ENCODE measurements at regions not wholly inside any gene's neighbourhood (a gene's known extent, or its start where the extent isn't known, plus 50 kb on each side); places are given as distances from the start of the nearest gene placed in this dataset.

- in situ Hi-C loops (cut with MboI; ENCODE audit: low sequenced_read_pairs) = no loop called here
- Histone ChIP-seq H3K4ac (ENCODE audit: low read depth, low read length) (no peak overlapping the region), H2BK5ac (ENCODE audit: low read depth, low read length, poor library complexity, severe bottlenecking) (no peak overlapping the region), H3K9me1 (ENCODE audit: insufficient read depth, low read length) (no peaks in the 10 kb centered on the region), H2BK120ac (ENCODE audit: low read depth, low read length) (no peak overlapping the region), H3K36me3 (ENCODE audit: control insufficient read depth, insufficient read depth, low read length) (no peaks in the 10 kb centered on the region), H2AK5ac (ENCODE audit: low read depth, low read length) (no peak overlapping the region), H4K20me1 (ENCODE audit: insufficient read depth, low read length) (no peaks in the 10 kb centered on the region), H2BK20ac (ENCODE audit: low read depth, low read length) (no peak overlapping the region), H4K8ac (ENCODE audit: low read depth in 2 of 2, low read length in 2 of 2) (no peak overlapping the region), H3K14ac (replicated peaks; ENCODE audit: low read depth, low read length) (no peak overlapping the region), H3K79me1 (ENCODE audit: low read depth in 1 of 2, low read length in 2 of 2) (no peaks in the 10 kb centered on the region), H4K91ac (ENCODE audit: insufficient read depth, low read depth, low read length) (no peak overlapping the region), H2BK15ac (ENCODE audit: low read depth, low read length) (no peak overlapping the region), H3K9ac (ENCODE audit: low read depth, low read length) (no peak overlapping the region), H3K9me3 (ENCODE audit: control insufficient read depth, insufficient read depth, low read length) (no peaks in the 10 kb centered on the region), H3K23ac (ENCODE audit: low read depth, low read length) (no peak overlapping the region), H3K56ac (ENCODE audit: extremely low read depth, insufficient read depth, low read length) (no peak overlapping the region), H3K27ac (ENCODE audit: insufficient read depth, low read length) (no peak overlapping the region), H4K5ac (ENCODE audit: low read depth, low read length) (no peak overlapping the region), H3K4me2 (ENCODE audit: low read depth, low read length) (no peak overlapping the region), H3K4me1 (ENCODE audit: control insufficient read depth, insufficient read depth, low read length) (no peaks in the 10 kb centered on the region), H3K27me3 (ENCODE audit: control insufficient read depth, insufficient read depth, low read length) (no peaks in the 10 kb centered on the region), H3K4me3 (ENCODE audit: insufficient read depth, low read depth, low read length) (no peak overlapping the region), H2AK9ac (replicated peaks; ENCODE audit: low read depth, low read length, poor library complexity) (no peak overlapping the region), H3K18ac (ENCODE audit: low read depth, low read length) (no peak overlapping the region), H2AFZ (replicated peaks; ENCODE audit: low read length, poor library complexity) (no peak overlapping the region)
- BruUV-seq (replicated peaks) = no TSS peak
- ChIA-PET POLR2A (ENCODE audit: unreplicated experiment) (no interaction called here), CTCF (interaction anchor here (0.5 kb wide), 1 partner anchor 1058 kb away, joined by 3 read pairs; no protein-coding TSS in a partner anchor)
- peak; percentile 24; the same call in 1 of the 2 replicates for ATAC-seq (ENCODE audit: low read depth)
- dilution Hi-C loops (cut with HindIII; ENCODE audit: low sequenced_read_pairs, unreplicated experiment) = no loop called here
- no CpG with 5 or more reads among the region's 7 CpGs for WGBS, 2 experiments (ENCODE audit: extremely low coverage in 2 of 2, insufficient read length in 1 of 2)
- no peak for TF ChIP-seq POLR2A (IDR thresholded peaks at IDR 0.05; ENCODE audit: low read depth, low read length)
- TF ChIP-seq MAZ (IDR thresholded peaks at IDR 0.05; ENCODE audit: borderline replicate concordance, low read depth, low read length) = no peak
- TF ChIP-seq SMC3 (IDR thresholded peaks at IDR 0.05; ENCODE audit: low read depth, low read length) = no peak
- intact Hi-C loops (cut with micrococcal nuclease) = loop anchor here (1.0 to 10.0 kb wide), 3 partner anchors 534 to 629 kb away; no protein-coding TSS in a partner anchor
- DNase-seq = no peak
These were observed 167.8 kb upstream of the GK2 start for GRCh38 chr4:79575709-79576428.

Measured in IMR-90 (cell line).